AG09309 (cell line): ENCODE measurements at regions not wholly inside any gene's neighbourhood (a gene's known extent, or its start where the extent isn't known, plus 50 kb on each side); places are given as distances from the start of the nearest gene placed in this dataset.
A peak's percentile ranks its signal among the peaks of the same experiment; 100 is the strongest.

ENCODE experiments used
- DNase-seq: peaks from one replicate; pipeline ENCODE4 v3.0.0-alpha.2; 2010; ENCODE audit warnings: low read depth
- H3K4me3 ChIP-seq: 2 replicates; pipeline ENCODE4 v1.5.1; 2011; ENCODE audit warnings: mild to moderate bottlenecking, low read depth, low read length, moderate library complexity; ENCODE audit not compliant: control insufficient read depth
- CTCF ChIP-seq: IDR thresholded peaks from 2 replicates; pipeline ENCODE4 v1.5.1; 2011; ENCODE audit warnings: mild to moderate bottlenecking, low read depth, low read length, inconsistent platforms; ENCODE audit not compliant: insufficient read depth, control insufficient read depth; ENCODE audit errors: missing control alignments

DNA sequence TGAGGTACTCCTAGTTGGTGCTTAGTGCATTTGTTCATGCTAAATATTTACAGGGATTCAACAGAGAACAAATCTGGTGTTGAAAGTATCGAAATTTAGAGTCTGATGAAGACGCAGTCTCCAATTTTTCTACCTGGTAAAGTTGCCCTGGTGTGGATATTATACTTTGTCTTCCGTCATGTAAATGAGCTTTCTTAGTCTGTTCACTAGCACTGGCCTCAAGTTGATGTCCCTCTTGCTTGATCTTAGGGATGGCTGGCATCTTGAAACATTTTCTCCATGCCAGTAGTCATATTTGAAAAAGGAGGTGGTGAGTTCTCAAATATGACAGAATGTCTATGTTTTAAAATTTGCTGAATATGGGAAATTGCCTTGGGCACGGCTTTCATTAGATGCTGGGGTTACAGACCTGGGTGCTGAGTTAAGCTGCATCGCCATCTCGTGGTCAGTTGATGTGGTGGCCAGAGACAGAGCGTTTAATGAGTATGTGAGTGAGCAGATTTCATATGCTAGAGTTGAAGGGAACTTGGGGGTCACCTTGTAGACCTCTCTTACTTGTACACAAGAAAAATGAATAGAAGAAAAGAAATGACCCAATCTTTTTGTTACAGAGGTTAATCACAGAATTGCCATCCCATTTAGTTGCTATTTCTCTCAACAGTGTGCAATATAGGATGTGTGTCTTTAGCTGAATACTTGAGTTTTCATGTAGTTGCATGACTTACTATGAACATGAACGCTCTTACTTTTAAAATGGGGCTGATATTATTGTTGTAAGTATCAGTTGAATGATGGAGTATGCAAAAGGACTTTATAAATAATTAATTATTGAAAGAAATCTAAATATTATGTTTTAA, 172.8 kb upstream of the DCN start:
- H3K4me3 ChIP-seq, result no peak overlapping the region
- peak; percentile 93 for TF ChIP-seq CTCF
- DNase-seq, result no peak

DNA sequence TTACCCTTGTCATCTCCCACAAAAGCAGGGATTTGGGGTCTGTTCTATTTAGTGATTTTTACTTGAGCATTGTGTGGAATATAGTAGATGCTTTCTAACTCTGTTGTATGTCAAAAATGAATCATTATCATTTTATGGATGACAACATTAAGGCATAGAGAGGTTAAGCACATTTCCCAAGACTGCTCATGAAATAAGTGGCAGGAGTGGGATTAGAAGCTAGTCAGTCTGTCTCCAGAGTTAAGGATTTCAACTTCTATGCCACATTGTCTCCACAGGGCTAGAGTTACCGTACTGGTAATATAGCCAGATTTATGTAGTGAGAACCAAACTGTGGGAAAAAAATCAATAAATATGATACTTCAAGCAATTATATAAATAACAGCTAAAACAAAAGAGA, 170.6 kb upstream of the DCN start:
- TF ChIP-seq CTCF, result no peak
- no peak for DNase-seq
- no peak overlapping the region for H3K4me3 ChIP-seq

DNA sequence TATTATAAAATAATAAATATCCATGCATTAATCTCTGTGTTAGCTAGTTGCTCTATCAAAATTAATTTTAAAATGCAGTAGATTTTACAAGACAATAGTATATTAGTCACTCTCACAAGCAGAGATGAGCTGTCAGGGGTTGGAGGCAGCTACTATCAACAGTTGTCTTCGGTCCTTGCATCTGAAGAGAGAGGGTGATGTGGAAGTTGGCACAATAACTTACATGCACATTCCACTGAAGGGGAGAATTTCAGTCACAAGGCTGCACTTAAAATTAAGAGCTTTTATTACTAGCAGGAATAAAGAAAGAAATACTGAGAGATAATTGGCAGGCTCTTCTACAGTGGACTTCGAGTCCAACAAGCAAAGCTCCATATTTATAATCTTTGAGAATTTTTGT, 166.9 kb upstream of the DCN start:
- DNase-seq, result no peak
- H3K4me3 ChIP-seq, result no peak overlapping the region
- no peak for TF ChIP-seq CTCF

GRCh38 chr12:91347481-91348214, 165.0 kb upstream of the DCN start:
- TF ChIP-seq CTCF, result no peak
- no peak overlapping the region for H3K4me3 ChIP-seq
- DNase-seq, result no peak

DNA sequence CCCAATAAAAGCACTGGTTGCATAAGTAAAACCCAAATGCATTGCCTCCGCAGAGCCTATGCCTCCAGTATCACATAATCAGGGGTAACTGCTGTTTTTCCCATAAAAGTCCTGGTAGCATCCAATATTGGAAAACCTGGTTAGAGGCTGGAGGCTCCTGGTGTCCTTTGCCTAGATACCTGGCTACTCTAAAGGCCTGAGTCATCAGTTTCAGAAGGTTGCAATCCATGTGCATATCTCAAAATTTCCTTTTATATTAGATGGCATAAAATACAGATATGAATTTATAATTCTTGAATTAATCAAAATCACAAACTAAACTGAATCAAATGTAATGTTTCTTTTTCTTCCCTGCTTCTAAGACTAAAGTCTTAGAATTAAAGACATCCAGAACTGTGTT, 164.2 kb upstream of the DCN start:
- DNase-seq, result no peak
- TF ChIP-seq CTCF, result no peak
- no peak overlapping the region for H3K4me3 ChIP-seq

- no peak for DNase-seq
- TF ChIP-seq CTCF, result no peak
- no peak overlapping the region for H3K4me3 ChIP-seq
Measured at GRCh38 chr12:91344408-91344807, 161.8 kb upstream of the DCN start.
